ENCODE measurements at regions not wholly inside any gene's neighbourhood (a gene's known extent, or its start where the extent isn't known, plus 50 kb on each side); places are given as distances from the start of the nearest gene placed in this dataset.

- no peak overlapping the region for H3K27ac ChIP-seq
- no peak overlapping the region for H3K4me3 ChIP-seq (replicated peaks in 1 of 3)
- WGBS, 2 donors: 83 to 90% methylated on average over 6 of the region's 6 CpGs
- no peaks in the 10 kb centered on the region for H3K4me1 ChIP-seq
- no peaks in the 10 kb centered on the region for H3K9me3 ChIP-seq
- no peaks in the 10 kb centered on the region for H3K36me3 ChIP-seq
- DNase-seq: no peak
- intact Hi-C loops (cut with DNase I): no loop called here
- TF ChIP-seq CTCF (IDR thresholded peaks at IDR 0.05) (no peak), POLR2A (IDR thresholded peaks at IDR 0.05) (no peak)
- no peaks in the 10 kb centered on the region for H3K27me3 ChIP-seq
Measured at GRCh38 chr6:45812922-45813321, 202.7 kb downstream of the CLIC5 start.

DNA sequence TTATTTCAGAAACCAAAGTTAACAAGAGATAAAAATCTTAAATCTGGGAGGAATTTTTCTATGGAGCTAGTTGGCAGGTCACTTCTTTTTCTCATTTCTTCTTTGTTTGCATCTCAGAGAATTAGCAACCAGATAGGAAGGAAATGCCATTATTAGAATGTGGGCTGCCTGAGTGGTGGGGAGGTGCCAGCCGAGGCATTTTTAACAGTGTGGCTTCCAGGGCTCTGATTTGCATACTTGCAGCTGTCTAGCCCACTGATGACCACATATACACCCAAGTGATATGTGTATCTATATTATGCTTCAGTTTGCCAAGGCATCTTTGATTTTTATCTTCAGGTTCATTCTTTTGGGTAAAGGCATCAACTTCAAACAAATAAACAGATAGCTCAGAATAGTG, 206.7 kb downstream of the CLIC5 start:
- no peak for TF ChIP-seq CTCF (IDR thresholded peaks at IDR 0.05)
- no peak for TF ChIP-seq POLR2A (IDR thresholded peaks at IDR 0.05)
- Histone ChIP-seq H3K4me1 (no peaks in the 10 kb centered on the region), H3K27ac (no peak overlapping the region), H3K36me3 (no peaks in the 10 kb centered on the region), H3K27me3 (no peaks in the 10 kb centered on the region), H3K4me3 (replicated peaks in 1 of 3) (no peak overlapping the region), H3K9me3 (no peaks in the 10 kb centered on the region)
- DNase-seq: no peak
- intact Hi-C loops (cut with DNase I): no loop called here
- whole genome bisulfite sequencing, 2 donors: 62 to 66% methylated on average over 1 of the region's 1 CpG

- 76 to 83% methylated on average over 7 of the region's 7 CpGs for WGBS, 2 donors
- DNase-seq: no peak
- no peak overlapping the region for H3K4me3 ChIP-seq (replicated peaks in 1 of 3)
- no peak overlapping the region for H3K27ac ChIP-seq
- no peaks in the 10 kb centered on the region for H3K9me3 ChIP-seq
- H3K4me1 ChIP-seq: no peaks in the 10 kb centered on the region
- intact Hi-C loops (cut with DNase I): no loop called here
- no peak for TF ChIP-seq POLR2A (IDR thresholded peaks at IDR 0.05)
- no peak for TF ChIP-seq CTCF (IDR thresholded peaks at IDR 0.05)
- H3K36me3 ChIP-seq: no peaks in the 10 kb centered on the region
- H3K27me3 ChIP-seq: no peaks in the 10 kb centered on the region
Measured at GRCh38 chr6:45808042-45808645, 207.5 kb downstream of the CLIC5 start.

DNA sequence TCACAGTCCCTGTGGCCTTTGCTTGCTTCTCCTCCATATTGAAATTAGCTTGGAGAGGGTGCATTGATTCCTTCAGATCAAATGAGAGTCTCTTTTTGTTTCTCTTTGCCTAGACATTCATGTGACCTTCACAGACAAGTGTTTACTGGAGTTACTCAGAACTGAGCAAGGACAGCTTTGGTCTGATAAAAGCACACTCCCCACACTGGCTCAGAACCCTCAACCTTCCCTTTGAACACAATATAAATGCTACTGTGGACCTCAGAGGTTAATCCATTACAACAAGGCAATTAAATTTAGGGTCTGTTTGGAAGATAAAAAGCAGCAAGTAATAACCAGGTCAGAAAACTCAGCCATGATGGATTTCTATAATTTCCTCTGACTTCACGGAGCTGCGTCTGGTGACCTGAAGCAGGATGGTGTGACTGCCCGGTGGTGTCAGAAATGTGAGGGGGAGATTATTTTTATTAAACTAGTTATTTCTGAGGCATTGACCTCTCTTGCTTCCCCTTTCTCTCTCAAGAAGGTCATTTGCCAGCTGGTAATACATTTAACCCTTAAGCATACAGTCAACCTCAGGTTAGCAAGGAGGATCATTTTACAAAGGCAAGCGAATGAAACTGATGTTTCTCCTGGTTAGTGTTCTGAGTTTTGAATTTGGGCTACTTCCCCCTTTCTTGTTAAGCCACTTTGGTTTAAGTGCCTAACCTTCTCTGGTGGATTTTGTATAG, 208.2 kb downstream of the CLIC5 start:
- H3K4me3 ChIP-seq (replicated peaks in 1 of 3): no peak overlapping the region
- no peaks in the 10 kb centered on the region for H3K4me1 ChIP-seq
- TF ChIP-seq CTCF (IDR thresholded peaks at IDR 0.05) (no peak), POLR2A (IDR thresholded peaks at IDR 0.05) (no peak)
- intact Hi-C loops (cut with DNase I): no loop called here
- WGBS, 2 donors: 83 to 89% methylated on average over 4 of the region's 4 CpGs
- no peaks in the 10 kb centered on the region for H3K36me3 ChIP-seq
- no peaks in the 10 kb centered on the region for H3K9me3 ChIP-seq
- no peaks in the 10 kb centered on the region for H3K27me3 ChIP-seq
- H3K27ac ChIP-seq: no peak overlapping the region
- DNase-seq: no peak

- Histone ChIP-seq H3K4me1 (no peaks in the 10 kb centered on the region), H3K27me3 (no peaks in the 10 kb centered on the region), H3K9me3 (no peaks in the 10 kb centered on the region), H3K27ac (no peak overlapping the region), H3K36me3 (no peaks in the 10 kb centered on the region), H3K4me3 (replicated peaks in 1 of 3) (no peak overlapping the region)
- TF ChIP-seq CTCF (IDR thresholded peaks at IDR 0.05) (no peak), POLR2A (IDR thresholded peaks at IDR 0.05) (no peak)
- WGBS, 2 donors: 72 to 79% methylated on average over 1 of the region's 1 CpG
- intact Hi-C loops (cut with DNase I): no loop called here
- no peak for DNase-seq
Measured at GRCh38 chr6:45806172-45806571, 209.5 kb downstream of the CLIC5 start.
